ENCODE measurements at regions not wholly inside any gene's neighbourhood (a gene's known extent, or its start where the extent isn't known, plus 50 kb on each side); places are given as distances from the start of the nearest gene placed in this dataset.

GRCh38 chr13:65894049-65894448, 1336.1 kb downstream of the PCDH9 start:
- no peak overlapping the region for H3K27ac ChIP-seq (ENCODE audit: low read depth, low read length)
- FAIRE-seq (no peak), DNase-seq (ENCODE audit: low read depth) (no peak)
- Mint-ChIP-seq H3K36me3 (ENCODE audit: low read depth, unreplicated experiment) (no peaks in the 10 kb centered on the region), H3K4me3 (ENCODE audit: unreplicated experiment) (no peak overlapping the region), H3K4me1 (ENCODE audit: low read depth, unreplicated experiment) (peaks cover 1% of the 10 kb centered on the region), H3K27ac (ENCODE audit: unreplicated experiment) (no peak overlapping the region), H3K9me3 (ENCODE audit: unreplicated experiment) (no peaks in the 10 kb centered on the region), H3K27me3 (ENCODE audit: low read depth, unreplicated experiment) (no peaks in the 10 kb centered on the region)
- H3K4me1 ChIP-seq (ENCODE audit: insufficient read depth, low read length) = no peaks in the 10 kb centered on the region
- no peaks in the 10 kb centered on the region for H3K27me3 ChIP-seq (ENCODE audit: insufficient read depth, low read length)
- no peaks in the 10 kb centered on the region for H3K79me2 ChIP-seq (ENCODE audit: insufficient read depth, low read length)
- no peak for TF ChIP-seq EZH2 (IDR thresholded peaks at IDR 0.05; ENCODE audit: insufficient read depth, low read length)
- no peak for TF ChIP-seq CTCF (IDR thresholded peaks at IDR 0.05; ENCODE audit: insufficient read depth, low read depth, low read length)
- no peaks in the 10 kb centered on the region for H4K20me1 ChIP-seq (ENCODE audit: insufficient read depth, low read length)
- no peak overlapping the region for H3K4me3 ChIP-seq (ENCODE audit: insufficient read depth, low read depth, low read length)
- H3K9ac ChIP-seq (ENCODE audit: low read length) = no peak overlapping the region
- H2AFZ ChIP-seq (ENCODE audit: low read depth, low read length) = no peak overlapping the region
- H3K4me2 ChIP-seq (ENCODE audit: low read length) = no peak overlapping the region
- H3K36me3 ChIP-seq (ENCODE audit: insufficient read depth, low read length) = no peaks in the 10 kb centered on the region
- H3K9me3 ChIP-seq (ENCODE audit: insufficient read depth, low read depth, low read length) = no peaks in the 10 kb centered on the region

GRCh38 chr13:65892859-65893258, 1337.3 kb downstream of the PCDH9 start:
- no peaks in the 10 kb centered on the region for H3K9me3 ChIP-seq (ENCODE audit: insufficient read depth, low read depth, low read length)
- H3K27me3 Mint-ChIP-seq (ENCODE audit: low read depth, unreplicated experiment) = no peaks in the 10 kb centered on the region
- TF ChIP-seq EZH2 (IDR thresholded peaks at IDR 0.05; ENCODE audit: insufficient read depth, low read length) (no peak), CTCF (IDR thresholded peaks at IDR 0.05; ENCODE audit: insufficient read depth, low read depth, low read length) (no peak)
- FAIRE-seq (peak; percentile 26), DNase-seq (ENCODE audit: low read depth) (no peak)
- peaks cover 1% of the 10 kb centered on the region for H3K4me1 Mint-ChIP-seq (ENCODE audit: low read depth, unreplicated experiment)
- no peak overlapping the region for H3K4me3 ChIP-seq (ENCODE audit: insufficient read depth, low read depth, low read length)
- no peaks in the 10 kb centered on the region for H3K9me3 Mint-ChIP-seq (ENCODE audit: unreplicated experiment)
- H3K4me1 ChIP-seq (ENCODE audit: insufficient read depth, low read length) = no peaks in the 10 kb centered on the region
- no peak overlapping the region for H2AFZ ChIP-seq (ENCODE audit: low read depth, low read length)
- no peak overlapping the region for H3K27ac ChIP-seq (ENCODE audit: low read depth, low read length)
- no peak overlapping the region for H3K4me2 ChIP-seq (ENCODE audit: low read length)
- H3K9ac ChIP-seq (ENCODE audit: low read length) = no peak overlapping the region
- no peaks in the 10 kb centered on the region for H4K20me1 ChIP-seq (ENCODE audit: insufficient read depth, low read length)
- H3K4me3 Mint-ChIP-seq (ENCODE audit: unreplicated experiment) = no peak overlapping the region
- H3K27me3 ChIP-seq (ENCODE audit: insufficient read depth, low read length) = no peaks in the 10 kb centered on the region
- H3K36me3 ChIP-seq (ENCODE audit: insufficient read depth, low read length) = no peaks in the 10 kb centered on the region
- no peaks in the 10 kb centered on the region for H3K79me2 ChIP-seq (ENCODE audit: insufficient read depth, low read length)
- H3K27ac Mint-ChIP-seq (ENCODE audit: unreplicated experiment) = no peak overlapping the region
- no peaks in the 10 kb centered on the region for H3K36me3 Mint-ChIP-seq (ENCODE audit: low read depth, unreplicated experiment)

GRCh38 chr13:65889368-65889767, 1340.8 kb downstream of the PCDH9 start:
- no peak for TF ChIP-seq EZH2 (IDR thresholded peaks at IDR 0.05; ENCODE audit: insufficient read depth, low read length)
- TF ChIP-seq CTCF (IDR thresholded peaks at IDR 0.05; ENCODE audit: insufficient read depth, low read depth, low read length) = no peak
- Histone ChIP-seq H3K4me3 (ENCODE audit: insufficient read depth, low read depth, low read length) (no peak overlapping the region), H2AFZ (ENCODE audit: low read depth, low read length) (no peak overlapping the region), H3K27ac (ENCODE audit: low read depth, low read length) (no peak overlapping the region), H3K9me3 (ENCODE audit: insufficient read depth, low read depth, low read length) (no peaks in the 10 kb centered on the region), H3K27me3 (ENCODE audit: insufficient read depth, low read length) (no peaks in the 10 kb centered on the region), H3K36me3 (ENCODE audit: insufficient read depth, low read length) (no peaks in the 10 kb centered on the region), H4K20me1 (ENCODE audit: insufficient read depth, low read length) (no peaks in the 10 kb centered on the region), H3K4me1 (ENCODE audit: insufficient read depth, low read length) (no peaks in the 10 kb centered on the region), H3K79me2 (ENCODE audit: insufficient read depth, low read length) (no peaks in the 10 kb centered on the region), H3K4me2 (ENCODE audit: low read length) (no peak overlapping the region), H3K9ac (ENCODE audit: low read length) (no peak overlapping the region)
- Mint-ChIP-seq H3K4me3 (ENCODE audit: unreplicated experiment) (no peak overlapping the region), H3K4me1 (ENCODE audit: low read depth, unreplicated experiment) (peaks cover 1% of the 10 kb centered on the region), H3K36me3 (ENCODE audit: low read depth, unreplicated experiment) (no peaks in the 10 kb centered on the region), H3K27me3 (ENCODE audit: low read depth, unreplicated experiment) (no peaks in the 10 kb centered on the region), H3K27ac (ENCODE audit: unreplicated experiment) (no peak overlapping the region), H3K9me3 (ENCODE audit: unreplicated experiment) (no peaks in the 10 kb centered on the region)
- FAIRE-seq (peak; percentile 39), DNase-seq (ENCODE audit: low read depth) (no peak)

Data from astrocyte (in vitro differentiated cells and primary cell).